HuH-7 (cell line): ENCODE measurements at regions not wholly inside any gene's neighbourhood (a gene's known extent, or its start where the extent isn't known, plus 50 kb on each side); places are given as distances from the start of the nearest gene placed in this dataset.
"Not testable (repeated sequence)": the region's sequence is repeated elsewhere in the genome, so short reads cannot be mapped to it uniquely, and the experiment has no call there.

Experiments used
- DNase-seq: peaks from one replicate; pipeline ENCODE4 v3.0.0; 2011; ENCODE audit warnings: low spot score

DNA sequence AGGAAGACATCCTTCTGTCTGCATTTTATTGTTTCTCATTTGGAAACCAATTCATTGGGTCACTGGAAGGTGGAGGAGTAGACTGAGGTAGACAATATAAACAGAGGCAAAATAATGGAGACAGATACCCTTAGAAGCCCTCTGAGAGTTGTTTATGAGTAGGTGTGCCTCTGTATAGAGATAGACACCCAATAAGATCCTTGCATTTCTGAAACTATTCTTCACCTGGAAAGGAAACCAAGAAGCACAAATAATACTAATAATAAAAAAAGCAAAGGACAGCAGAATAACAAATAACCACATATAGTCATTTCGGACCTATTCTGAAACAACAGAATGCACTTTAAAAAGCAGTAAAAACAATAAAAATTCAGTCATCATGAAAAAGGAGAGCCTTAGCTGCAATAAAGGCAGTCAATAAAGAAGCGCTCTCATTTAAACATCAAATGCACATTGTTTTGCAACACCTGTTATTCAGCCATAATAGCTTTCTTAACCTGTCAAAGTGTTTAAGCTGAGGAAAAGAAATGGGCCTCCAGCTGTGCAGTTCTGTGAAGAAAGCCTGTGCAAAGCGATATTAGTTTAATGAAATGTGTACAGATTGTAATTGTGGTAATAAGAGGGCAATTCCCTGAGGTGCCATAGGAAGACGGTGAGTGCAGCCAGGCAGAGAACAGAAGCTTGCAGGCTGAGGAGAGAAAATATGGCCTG is 904.2 kb downstream of the STPG2 start:
- DNase-seq, result no peak

DNA sequence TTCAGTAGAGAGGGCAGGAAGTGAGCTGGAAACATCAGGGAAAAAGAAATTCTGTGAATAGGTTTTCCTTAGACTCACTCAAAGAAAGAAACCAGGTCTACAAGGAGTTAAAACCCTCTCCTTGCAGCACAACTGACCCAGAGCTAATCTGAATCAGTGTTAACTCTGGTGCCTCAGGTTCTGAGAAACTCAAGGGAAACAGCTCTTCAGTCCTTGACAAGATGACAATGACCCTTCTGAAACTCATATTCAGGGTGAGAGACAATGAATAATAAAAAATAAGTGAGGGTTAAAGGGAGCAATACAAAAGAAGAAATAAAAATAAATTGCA is 903.6 kb downstream of the STPG2 start:
- DNase-seq, result no peak

DNA sequence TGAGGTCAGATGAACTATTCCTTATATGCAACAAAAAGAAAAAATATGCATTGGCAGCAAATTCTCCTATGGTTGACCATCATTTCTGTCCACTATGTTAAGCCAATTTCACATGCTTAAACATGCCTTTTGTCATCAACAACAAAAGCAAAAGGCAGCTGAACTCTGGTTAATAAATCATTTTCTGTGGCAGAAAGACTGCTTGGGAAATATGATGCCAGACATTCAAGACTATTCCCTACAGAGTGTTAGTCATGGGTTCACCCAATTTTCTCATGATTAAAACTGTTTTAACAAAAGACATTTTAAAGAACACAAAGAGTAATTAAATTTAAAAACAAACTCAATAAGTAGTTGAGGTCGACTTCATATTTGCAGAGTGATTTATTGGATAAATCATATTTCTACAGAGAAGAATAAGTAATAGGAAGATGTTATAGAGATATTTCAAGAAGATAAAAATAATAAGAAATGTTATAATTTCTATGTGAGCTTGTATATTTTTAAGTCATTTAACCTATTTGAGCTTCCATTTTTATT is 890.6 kb downstream of the STPG2 start:
- no peak for DNase-seq

DNA sequence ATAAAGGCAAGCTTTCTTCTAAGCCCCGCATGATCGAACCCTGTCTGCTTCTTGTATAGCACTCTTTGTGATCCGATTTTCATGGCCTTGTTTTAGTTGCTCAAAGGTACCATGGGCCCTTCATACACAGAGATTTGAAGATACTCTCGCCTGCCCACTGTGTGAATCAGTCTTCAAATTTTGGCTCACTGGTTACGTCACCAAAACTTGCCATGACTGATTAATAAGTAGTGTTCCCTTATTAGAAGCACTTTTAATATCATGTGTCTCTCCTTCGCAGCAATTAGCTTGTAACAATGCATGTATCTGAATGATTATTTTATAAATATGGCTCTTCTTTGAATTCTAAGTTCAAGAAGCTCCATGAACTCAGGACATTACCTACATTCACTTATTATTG is 880.5 kb downstream of the STPG2 start:
- DNase-seq, result no peak

DNA sequence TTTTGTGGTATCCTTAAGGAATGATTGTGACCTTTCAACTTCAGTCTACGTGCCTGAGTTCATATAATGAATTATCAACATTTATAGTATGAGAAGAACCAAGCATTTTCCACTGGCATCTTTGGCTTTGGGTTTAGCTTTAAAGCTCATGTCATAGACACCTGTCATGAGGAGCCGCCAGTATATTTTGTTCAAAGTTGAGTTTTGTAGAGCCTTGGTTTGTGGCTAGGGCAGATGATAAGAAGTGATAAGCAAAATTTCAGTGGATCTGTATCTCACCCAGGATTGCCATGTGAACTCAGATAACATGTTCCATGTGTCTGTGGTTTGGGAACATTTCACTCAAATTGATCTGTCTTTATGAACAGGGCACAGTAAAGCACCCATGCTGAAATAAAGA is 873.2 kb downstream of the STPG2 start:
- DNase-seq, result no peak

DNA sequence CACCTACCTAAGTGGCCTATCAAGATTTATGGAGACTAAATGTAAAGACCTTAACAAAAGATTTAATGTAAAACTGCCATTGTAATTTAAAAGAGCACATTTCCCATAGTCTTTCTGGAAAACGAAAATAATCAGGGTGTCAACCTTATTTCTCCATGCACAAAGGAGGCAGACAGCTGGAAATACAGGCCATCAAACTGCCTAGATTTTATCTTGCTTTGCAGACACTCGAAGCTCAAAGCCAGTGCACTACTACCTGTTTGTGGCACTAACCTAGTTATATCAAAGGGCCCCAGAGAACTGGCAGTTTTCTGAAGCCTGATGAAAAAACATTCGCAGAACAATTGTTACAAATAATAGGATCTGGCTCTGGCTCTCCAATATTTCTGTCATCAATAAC is 863.9 kb downstream of the STPG2 start:
- DNase-seq, result no peak

DNA sequence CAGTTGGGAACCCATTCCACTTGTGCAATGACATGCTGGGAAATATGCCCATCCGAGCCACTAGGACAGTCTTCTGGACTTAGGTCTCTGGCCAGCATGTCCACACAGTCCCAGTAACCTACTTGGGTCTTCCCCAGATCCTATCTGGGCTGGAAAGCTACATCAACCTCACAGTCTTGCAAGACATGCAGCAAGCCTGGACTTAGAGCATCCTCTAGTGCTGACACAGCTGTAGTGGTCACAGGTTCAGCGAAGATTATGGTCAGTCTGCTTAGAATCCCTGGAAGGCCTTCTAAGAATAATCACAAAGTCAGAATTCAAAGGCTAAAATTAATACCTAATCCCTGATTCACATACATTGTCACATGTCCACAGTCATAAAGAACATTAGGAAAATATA is 842.7 kb downstream of the STPG2 start:
- no peak for DNase-seq

DNA sequence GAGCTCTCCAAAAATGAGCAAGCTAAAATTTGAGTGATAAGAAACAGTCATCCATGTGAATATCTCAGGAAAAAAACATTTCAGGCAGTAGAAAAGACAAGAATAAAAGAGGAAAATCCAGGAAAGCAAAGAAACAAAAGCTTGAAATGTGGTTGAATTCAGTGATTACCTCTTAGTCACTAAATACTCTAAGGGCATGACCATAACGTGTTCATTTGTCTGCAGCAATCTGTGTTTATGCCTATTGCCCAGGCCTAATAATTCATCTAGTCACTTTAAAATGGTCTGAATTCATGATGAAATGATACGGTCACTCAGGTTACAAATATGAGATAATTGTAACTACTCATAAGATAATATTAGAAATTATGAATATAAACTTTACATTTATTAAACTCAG is 837.9 kb downstream of the STPG2 start:
- no peak for DNase-seq

DNA sequence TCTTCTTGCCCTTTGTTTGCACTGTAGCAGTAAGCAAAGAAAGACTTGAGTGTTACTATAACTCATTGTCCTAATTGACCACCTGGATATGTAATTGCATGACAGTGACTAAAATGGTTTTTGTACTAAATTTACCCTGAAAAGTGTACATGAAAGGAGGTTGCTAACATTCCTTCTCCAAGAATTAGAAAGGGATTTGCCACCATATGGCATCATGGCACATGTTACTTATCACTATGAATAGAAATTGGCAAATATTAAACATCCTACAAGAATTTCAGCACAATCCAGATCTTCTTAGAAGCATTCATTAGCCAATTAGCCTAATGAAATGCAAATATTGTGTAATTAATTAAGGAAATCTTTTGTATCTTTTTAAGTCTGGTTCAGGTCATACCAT is 834.2 kb downstream of the STPG2 start:
- DNase-seq, result no peak

DNA sequence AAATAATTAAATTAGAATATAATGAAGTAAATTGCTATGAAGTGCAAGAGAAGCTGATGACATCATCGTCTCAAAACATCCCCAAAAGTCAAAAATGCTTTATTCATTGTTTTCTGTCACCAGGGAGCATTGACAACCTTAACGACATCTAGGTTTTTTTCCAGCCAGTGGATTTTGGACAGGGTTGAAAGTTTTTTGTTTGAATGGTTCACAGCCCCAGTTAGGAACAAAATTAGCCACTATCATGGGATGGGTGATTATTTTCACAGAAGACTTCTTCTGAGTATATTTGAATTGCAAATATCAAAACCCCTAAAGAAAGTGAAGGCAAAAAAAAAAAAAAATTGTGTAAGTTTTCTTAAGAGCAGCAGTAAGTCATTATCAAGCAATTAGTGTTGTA is 826.1 kb downstream of the STPG2 start:
- no peak for DNase-seq

DNA sequence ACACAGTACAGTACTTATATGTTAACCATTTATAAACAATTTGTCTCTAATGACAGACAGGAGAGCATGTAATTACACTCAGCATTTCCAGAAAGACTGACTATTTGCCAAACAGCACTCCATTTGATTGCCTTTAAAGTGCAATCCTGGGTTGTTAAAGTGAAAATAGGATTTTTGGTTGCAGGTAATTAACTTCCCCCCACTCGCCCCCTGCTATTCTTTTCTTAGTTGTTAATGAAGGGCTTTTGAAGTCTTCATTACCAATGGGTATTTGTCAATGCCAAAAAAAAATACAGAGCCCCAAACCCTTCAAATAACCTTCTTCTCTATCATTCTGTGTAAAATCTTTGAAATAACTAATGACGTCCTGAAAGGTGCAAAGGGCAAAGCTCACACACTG is 825.6 kb downstream of the STPG2 start:
- no peak for DNase-seq

DNA sequence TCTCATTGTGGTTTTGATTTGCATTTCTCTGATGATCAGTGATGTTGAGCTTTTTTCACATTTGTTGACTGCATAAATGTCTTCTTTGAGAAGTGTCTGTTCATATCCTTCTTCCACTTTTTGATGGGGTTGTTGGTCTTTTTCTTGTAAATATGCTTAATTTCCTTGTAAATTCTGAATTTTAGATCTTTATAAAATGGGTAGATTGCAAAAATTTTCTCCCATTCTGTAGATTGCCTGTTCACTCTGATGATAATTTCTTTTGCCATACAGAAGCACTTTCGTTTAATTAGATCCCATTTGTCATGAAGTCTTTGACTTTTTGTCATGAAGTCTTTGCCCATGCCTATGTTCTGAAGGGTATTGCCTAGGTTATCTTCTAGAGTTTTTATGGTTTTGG is 817.5 kb downstream of the STPG2 start:
- DNase-seq, result not testable (repeated sequence)

DNA sequence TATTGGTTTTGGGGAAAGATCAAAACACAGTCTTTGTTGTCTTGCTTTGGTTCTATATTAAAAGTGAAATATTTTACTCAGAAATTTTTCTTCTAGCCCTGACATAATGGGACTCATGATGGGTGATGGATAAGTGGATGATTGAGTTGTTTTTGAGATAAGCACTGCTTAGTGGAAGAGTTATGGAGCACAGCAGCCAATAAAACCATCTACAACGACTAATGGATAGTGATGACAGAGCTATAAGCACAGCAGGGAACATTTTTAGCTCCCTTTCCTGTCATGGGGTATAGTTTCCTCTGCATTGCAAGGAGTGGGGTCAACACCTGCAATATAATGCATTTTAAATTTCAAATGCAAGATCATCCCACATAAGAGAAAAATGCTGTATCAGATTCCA is 812.4 kb downstream of the STPG2 start:
- no peak for DNase-seq

DNA sequence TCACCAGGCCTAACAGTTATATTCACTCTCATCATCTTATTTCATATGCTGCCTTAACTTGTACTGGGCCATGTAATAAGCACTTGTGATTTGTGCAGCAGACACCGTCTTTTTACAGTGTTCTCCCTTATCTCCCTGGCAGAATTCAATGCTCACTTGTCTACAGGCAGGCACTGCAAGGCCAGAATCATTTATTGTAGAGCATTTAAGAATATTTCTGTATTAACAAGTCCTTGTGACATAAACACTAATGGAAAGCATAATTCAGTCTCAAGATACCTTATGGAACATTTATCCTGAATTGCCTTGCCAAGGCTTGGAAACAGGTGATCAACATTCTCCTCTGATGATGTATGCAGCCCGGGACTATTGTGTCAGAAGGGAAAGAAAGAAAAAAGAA is 808.9 kb downstream of the STPG2 start:
- no peak for DNase-seq

DNA sequence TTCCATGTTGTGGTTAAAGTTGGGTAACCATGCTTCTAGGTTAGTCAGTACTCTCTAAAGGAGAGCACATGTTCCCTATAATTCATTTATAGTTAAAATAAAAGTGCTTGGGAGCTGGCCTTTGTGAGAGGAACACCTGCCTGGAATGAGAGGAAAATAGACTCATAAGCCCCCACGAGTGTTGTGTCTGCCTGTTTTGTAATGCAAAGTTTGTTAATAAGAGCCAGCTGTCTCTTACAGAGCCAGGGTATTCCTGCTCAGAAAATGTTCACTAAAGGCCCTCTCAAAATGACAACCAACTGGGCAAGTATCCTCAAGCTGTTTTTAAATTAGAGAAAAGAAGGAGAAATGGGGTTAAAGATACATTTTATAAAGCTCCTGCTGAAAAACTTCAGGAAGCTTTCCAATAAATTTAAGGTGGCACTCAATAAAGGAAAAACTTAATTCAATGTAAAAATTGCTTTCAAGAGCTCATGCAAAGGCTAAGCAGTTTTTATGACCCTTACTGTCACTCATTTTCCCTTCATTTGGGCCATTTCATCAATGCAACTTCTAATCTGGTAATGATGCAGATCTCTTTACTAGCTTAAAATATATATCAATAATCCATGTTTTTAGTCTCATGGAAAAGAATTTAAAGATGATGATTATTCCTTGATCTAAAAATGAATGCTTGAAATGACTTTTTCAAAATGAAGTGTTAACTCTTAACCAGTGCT is 793.6 kb downstream of the STPG2 start:
- no peak for DNase-seq

DNA sequence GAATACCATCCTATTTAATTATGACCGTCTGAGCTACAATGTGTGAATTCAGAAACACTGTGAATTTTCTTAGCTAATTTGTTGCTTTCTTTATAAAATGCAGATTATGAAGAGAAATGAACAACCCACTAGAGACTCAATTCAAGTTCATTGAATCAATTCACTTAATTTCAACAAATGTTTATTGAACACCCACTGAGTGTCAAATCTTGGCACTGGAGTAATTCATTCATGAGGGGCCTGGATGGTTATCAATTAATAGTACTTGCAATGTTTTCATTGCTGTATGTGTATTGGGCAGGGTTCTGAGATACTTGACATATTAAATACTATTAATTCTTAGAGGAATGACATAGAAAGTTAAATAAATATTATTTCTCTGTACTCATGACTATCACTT is 789.4 kb downstream of the STPG2 start:
- no peak for DNase-seq

DNA sequence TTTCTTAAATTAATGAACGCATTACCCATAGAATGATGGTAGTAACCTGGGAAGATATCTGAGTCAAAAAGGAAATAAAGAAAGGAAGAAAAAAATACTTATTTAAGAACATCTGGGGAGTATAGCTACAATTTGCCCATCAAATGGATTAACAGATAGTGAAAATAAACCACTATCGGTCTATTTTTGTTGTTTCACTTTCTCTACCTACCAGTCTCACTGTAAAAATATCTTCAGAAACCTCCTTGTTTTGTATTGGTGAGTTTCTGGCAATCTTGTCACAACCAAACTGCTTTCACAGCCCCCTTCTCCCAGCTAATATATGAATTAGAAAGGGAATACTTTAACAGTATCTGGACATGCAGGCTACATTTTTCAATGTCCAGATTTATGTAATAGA is 783.5 kb downstream of the STPG2 start:
- no peak for DNase-seq

DNA sequence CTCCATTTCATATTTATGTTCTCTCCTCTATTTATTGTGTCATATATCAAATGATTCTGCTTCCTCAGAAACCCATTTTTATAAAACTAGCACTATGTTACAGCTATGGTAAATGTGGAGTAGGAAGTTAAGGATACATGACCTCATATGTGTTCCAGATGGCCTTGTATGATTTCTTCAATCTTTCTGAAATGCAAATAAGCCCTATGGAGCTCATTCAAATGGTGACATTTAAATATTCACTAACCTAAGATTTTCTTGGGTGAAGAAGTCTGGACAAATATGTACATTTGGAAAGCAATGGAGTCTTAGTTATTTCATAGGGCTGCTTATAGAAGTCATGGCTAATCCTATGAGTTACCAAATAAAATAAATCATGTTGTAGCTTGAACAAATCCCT is 782.5 kb downstream of the STPG2 start:
- no peak for DNase-seq

DNA sequence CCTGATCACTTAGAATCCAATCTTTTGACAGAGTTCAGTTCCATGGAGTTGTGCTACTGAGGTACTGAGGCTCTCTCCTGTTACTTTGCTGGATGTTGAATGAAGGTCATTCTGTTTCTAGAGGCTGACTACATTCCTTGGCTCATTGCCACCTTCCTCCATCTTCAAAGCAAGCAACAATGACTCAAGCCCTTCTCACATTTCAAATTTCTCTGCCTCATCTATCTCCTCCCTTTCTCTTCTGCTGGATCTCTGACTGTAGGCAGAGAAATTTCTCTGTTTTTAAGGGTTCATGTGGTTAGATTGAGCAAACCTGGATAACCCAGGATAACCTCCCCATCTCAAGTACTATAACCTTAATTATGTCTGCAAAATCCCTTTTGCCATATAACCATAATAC is 775.4 kb downstream of the STPG2 start:
- DNase-seq, result no peak

DNA sequence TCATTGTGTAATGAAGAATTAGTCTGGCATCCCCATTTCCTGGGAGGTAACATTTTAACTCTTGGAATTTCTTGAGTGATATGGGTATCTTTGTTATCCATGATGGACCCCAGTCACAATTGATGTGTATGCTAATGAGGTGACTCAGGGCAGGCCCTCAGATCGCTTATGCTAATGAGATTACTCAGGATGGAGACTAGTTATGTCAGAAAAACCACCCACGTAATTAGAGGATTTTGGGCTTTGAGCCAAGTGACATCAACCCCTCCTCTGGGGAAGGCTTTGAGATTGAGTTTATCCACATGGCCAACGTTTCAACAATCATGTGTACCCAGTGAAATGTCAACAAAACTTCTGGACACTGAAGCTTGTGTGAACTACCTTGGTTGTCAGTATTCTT is 772.7 kb downstream of the STPG2 start:
- no peak for DNase-seq

DNA sequence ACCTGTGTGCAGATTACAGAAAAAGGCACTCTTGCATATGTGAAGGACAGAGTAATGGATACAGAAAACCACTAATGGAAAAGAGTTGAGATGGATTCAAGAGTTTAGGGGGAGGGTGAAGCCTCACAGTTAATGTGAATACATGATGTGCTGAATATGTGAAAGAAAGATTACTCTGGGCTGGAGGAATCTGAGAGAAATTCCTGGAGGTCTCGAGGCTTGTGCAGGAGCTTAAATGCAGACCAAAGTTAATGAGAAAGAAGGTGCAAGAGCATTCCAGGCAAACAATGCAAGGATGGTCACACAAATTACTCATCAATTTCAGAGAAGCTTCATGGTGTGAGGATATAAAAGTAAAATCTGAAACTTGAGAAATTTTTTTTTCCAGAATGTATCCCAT is 768.8 kb downstream of the STPG2 start:
- no peak for DNase-seq

DNA sequence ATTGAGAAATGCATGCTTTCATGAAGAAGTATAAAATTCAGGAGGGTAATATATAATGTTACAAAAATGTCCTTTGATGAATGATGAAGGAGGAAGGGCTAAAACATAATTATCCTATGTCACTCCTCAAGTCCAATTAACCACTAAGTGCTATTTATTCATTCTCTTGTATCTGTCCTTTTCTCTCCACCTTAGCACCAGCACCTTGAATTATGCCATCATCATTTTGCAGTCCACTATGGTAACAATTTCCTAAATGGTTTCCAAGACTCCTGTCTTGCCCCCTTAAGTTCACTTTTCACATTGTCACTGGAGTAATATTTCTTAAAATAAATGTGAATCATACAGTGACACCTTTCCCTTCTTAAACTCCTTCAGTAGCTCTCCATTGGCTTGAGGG is 756.3 kb downstream of the STPG2 start:
- DNase-seq, result no peak

DNA sequence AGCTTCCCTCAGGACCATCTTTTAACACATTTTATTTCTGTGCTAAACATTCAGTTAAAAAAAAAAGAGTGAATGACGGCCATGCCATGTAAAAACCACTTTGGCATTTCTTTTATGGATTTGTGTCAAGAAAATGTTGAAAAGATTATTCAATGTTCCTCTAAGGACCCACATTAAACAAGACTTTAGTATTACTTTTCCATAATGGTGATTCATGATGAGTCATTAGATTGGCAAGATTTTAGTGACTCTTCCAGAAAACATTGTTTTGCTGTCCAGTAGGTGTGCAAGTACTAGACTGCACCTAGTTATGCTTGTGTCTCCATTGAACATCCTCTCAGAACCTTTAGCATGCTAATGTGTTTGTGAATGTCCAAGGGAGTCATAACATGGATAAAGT is 748.6 kb downstream of the STPG2 start:
- DNase-seq, result no peak

DNA sequence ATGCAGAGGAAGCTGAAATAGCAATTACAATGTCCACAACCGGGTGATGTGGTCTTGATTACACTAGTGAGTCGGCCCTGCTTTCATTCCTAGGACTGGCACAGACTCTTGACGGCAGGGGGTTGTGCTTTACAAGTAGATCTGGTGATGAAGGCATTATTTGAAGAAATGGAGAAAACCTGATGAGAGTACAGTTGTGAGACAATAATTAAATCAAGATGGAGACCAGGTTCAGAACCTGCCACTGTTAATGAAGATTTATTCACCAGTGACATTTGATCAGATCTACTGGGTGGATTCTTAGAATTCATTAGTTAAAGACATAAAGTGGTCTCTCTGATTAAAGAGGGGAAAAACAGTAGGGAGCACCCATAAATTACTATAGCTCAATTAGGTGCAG is 747.2 kb downstream of the STPG2 start:
- no peak for DNase-seq
